ENCODE measurements at regions not wholly inside any gene's neighbourhood (a gene's known extent, or its start where the extent isn't known, plus 50 kb on each side); places are given as distances from the start of the nearest gene placed in this dataset.

GRCh38 chr22:27260087-27260698 is 541.4 kb downstream of the MN1 start:
- TF ChIP-seq, protein P1, sequence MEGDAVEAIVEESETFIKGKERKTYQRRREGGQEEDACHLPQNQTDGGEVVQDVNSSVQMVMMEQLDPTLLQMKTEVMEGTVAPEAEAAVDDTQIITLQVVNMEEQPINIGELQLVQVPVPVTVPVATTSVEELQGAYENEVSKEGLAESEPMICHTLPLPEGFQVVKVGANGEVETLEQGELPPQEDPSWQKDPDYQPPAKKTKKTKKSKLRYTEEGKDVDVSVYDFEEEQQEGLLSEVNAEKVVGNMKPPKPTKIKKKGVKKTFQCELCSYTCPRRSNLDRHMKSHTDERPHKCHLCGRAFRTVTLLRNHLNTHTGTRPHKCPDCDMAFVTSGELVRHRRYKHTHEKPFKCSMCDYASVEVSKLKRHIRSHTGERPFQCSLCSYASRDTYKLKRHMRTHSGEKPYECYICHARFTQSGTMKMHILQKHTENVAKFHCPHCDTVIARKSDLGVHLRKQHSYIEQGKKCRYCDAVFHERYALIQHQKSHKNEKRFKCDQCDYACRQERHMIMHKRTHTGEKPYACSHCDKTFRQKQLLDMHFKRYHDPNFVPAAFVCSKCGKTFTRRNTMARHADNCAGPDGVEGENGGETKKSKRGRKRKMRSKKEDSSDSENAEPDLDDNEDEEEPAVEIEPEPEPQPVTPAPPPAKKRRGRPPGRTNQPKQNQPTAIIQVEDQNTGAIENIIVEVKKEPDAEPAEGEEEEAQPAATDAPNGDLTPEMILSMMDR (IDR thresholded peaks at IDR 0.05; ENCODE audit: low read depth, low read length, missing control alignments), result no peak
- no peak for DNase-seq (ENCODE audit: low read depth)
- H3K4me3 ChIP-seq (ENCODE audit: low read depth, low read length), result no peak overlapping the region

GRCh38 chr22:27262361-27262760 is 539.2 kb downstream of the MN1 start:
- no peak for DNase-seq (ENCODE audit: low read depth)
- no peak overlapping the region for H3K4me3 ChIP-seq (ENCODE audit: low read depth, low read length)
- TF ChIP-seq, protein P1 (IDR thresholded peaks at IDR 0.05; ENCODE audit: low read depth, low read length, missing control alignments), result no peak

GRCh38 chr22:27264184-27264583 is 537.4 kb downstream of the MN1 start:
- no peak for DNase-seq (ENCODE audit: low read depth)
- TF ChIP-seq, protein P1 (IDR thresholded peaks at IDR 0.05; ENCODE audit: low read depth, low read length, missing control alignments), result no peak
- no peak overlapping the region for H3K4me3 ChIP-seq (ENCODE audit: low read depth, low read length)

DNA sequence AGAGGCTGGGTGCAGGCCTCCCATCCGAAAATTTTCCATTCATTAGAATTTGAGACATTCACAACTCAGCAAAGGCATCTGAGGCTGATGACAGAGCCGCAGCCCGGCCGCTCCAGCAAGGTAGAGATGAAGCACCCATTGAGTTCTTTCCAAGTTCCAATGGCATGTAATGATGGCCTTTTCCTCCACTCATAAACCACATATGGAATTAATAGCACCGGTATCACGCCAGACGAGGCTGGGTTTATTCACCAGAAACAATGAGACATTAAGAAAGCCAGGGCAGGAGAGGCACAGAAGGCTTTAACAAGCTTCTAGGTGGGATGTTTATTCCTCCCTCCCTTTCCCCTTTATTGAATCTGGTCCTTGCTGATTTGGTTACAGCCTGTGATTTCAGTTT is 534.4 kb downstream of the MN1 start:
- DNase-seq (ENCODE audit: low read depth), result no peak
- TF ChIP-seq, protein P1 (IDR thresholded peaks at IDR 0.05; ENCODE audit: low read depth, low read length, missing control alignments), result no peak

DNA sequence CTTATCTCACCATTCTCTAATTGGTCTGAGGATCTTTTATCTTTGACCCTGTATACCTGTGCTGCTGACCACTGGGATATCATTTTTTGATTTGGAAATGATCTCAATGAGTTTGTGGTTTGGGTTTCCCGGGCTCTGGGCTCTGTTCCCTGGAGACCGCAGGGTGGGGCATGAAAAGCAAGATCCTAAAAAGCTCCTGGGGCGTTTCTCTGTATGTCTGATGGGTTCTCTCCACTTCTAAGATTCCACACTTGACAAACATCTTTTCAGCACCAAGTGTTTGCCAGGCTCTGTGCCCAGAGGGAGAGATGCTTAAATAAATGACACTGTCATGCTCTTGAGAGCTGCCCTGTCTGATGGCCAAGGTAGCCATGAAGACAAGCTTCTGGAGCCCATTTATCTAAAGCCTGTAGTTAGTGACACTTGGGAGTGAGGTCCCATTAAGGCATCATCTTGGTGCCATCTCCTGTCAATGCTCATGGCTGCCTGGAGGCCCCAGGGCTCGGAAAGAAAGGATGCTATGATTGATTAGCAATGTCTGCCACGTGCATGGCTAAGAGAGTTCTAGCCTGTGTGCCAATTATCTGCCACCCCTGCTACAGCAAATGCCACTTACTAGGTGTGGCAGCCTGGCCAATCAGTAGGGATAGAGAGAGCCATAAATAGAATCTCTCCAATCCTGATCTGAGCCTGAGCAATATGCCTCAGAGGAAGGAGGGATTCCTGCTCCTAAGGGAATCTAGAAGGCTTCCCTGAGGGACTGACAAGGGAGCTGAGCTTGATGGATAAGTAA is 531.6 kb downstream of the MN1 start:
- TF ChIP-seq, protein P1 (IDR thresholded peaks at IDR 0.05; ENCODE audit: low read depth, low read length, missing control alignments), result no peak
- no peak overlapping the region for H3K4me3 ChIP-seq (ENCODE audit: low read depth, low read length)
- DNase-seq (ENCODE audit: low read depth), result no peak

More for the DNA sequence above, 534.4 kb downstream of the MN1 start:
- H3K4me3 ChIP-seq (ENCODE audit: low read depth, low read length), result no peak overlapping the region

DNA sequence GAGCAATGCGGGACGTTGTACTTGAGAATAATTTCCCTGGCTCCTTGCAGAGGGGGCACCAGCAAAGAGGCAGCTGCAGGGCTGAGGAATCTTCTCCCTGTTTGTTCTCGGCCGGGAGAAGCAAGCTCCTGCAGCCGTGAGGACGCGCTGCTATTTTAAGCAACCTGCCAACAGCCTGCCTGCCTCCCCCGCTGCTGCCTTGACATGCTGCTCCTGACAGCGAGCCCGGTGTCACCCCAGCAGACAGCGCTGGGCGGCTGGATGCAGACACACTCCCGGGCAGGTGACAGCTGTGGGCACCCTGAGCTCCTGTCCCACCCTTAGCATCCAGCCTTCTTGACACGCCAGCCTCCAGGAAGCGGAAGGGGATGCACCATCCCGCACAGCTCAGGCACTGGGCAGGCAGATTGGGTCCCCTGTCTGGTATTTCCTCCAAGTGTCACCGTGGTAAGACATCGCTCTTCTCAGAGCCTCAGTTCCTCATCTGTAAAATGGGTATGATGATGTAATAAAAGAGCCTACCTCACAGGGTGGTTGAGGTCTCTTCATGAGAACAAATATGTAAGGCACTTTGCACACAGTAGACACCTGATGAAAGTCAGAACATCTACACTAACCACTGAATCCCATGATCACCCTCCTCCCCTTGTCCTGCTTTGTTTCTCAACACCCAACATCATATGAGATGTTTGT is 530.6 kb downstream of the MN1 start:
- no peak for DNase-seq (ENCODE audit: low read depth)
- H3K4me3 ChIP-seq (ENCODE audit: low read depth, low read length), result no peak overlapping the region
- TF ChIP-seq, protein P1 (IDR thresholded peaks at IDR 0.05; ENCODE audit: low read depth, low read length, missing control alignments), result no peak
